HepG2 (cell line): ENCODE measurements at regions not wholly inside any gene's neighbourhood (a gene's known extent, or its start where the extent isn't known, plus 50 kb on each side); places are given as distances from the start of the nearest gene placed in this dataset.
A peak's percentile ranks its signal among the peaks of the same experiment; 100 is the strongest.

Experiments used
- ETS1 ChIP-seq: sonication (generic); formaldehyde crosslinking; IDR thresholded peaks from 2 replicates; pipeline ENCODE4 v1.4.0; 2020; ENCODE audit warnings: missing genetic modification reagents
- GMEB1 ChIP-seq: sonication (generic); formaldehyde crosslinking; IDR thresholded peaks from 2 replicates; pipeline ENCODE4 v1.5.1; 2020; ENCODE audit warnings: missing genetic modification reagents, mild to moderate bottlenecking, borderline replicate concordance
- HES4 ChIP-seq: sonication (generic); formaldehyde crosslinking; IDR thresholded peaks from 2 replicates; pipeline ENCODE4 v1.9.0; 2021; ENCODE audit warnings: mild to moderate bottlenecking, missing genetic modification reagents, borderline replicate concordance
- HMGA1 ChIP-seq: sonication (generic); formaldehyde crosslinking; conservative IDR thresholded peaks from 2 replicates; pipeline ENCODE4 v1.4.0; 2020; ENCODE audit warnings: missing genetic modification reagents
- HNRNPLL ChIP-seq: fragments of 200-400 bp; formaldehyde crosslinking; IDR thresholded peaks from 2 replicates; pipeline ENCODE4 v1.6.1; 2017; ENCODE audit warnings: mild to moderate bottlenecking, low read depth, low read length; ENCODE audit not compliant: poor library complexity, severe bottlenecking
- KAT8 ChIP-seq: IDR thresholded peaks from 2 replicates; pipeline ENCODE4 v1.6.1; 2016; ENCODE audit warnings: missing genetic modification reagents, missing compliant biosample characterization
- MEIS1 ChIP-seq: sonication (generic); formaldehyde crosslinking; IDR thresholded peaks from 2 replicates; pipeline ENCODE4 v1.9.0; 2021; ENCODE audit warnings: mild to moderate bottlenecking, missing genetic modification reagents, moderate library complexity, borderline replicate concordance
- PHF21A ChIP-seq: sonication (generic); formaldehyde crosslinking; IDR thresholded peaks from 2 replicates; pipeline ENCODE4 v1.5.0; 2020; ENCODE audit warnings: mild to moderate bottlenecking, missing genetic modification reagents
- RBM22 ChIP-seq: fragments of 200-400 bp; formaldehyde crosslinking; optimal IDR thresholded peaks from 2 replicates; pipeline ENCODE3; 2017; ENCODE audit warnings: mild to moderate bottlenecking, low read length, moderate library complexity
- SIN3B ChIP-seq: fragments of 150-350 bp; IDR thresholded peaks from 2 replicates; pipeline ENCODE4 v1.6.1; 2014; ENCODE audit warnings: low read length
- SSRP1 ChIP-seq: IDR thresholded peaks from 2 replicates; pipeline ENCODE4 v1.6.1; 2016; ENCODE audit warnings: control low read depth
- ZBTB33 ChIP-seq: sonication (generic); formaldehyde crosslinking; IDR thresholded peaks from 2 replicates; pipeline ENCODE4 v1.4.0; 2020; ENCODE audit warnings: missing genetic modification reagents
- ZNF17 ChIP-seq: sonication (generic); formaldehyde crosslinking; IDR thresholded peaks from 2 replicates; pipeline ENCODE4 v1.5.0; 2020; ENCODE audit warnings: mild to moderate bottlenecking, missing genetic modification reagents
- ZNF777 ChIP-seq: sonication (generic); formaldehyde crosslinking; IDR thresholded peaks from 2 replicates; pipeline ENCODE4 v1.4.0; 2020; ENCODE audit warnings: missing genetic modification reagents
- ZSCAN21 ChIP-seq: sonication (generic); formaldehyde crosslinking; IDR thresholded peaks from 2 replicates; pipeline ENCODE4 v1.8.0; 2022; ENCODE audit warnings: mild to moderate bottlenecking, missing genetic modification reagents, moderate library complexity, borderline replicate concordance
- TF ChIP-seq, protein P1 (sequence below): sonication (generic); formaldehyde crosslinking; IDR thresholded peaks from 2 replicates; pipeline ENCODE4 v1.8.0; 2022; ENCODE audit warnings: missing genetic modification reagents, mild to moderate bottlenecking, moderate library complexity, borderline replicate concordance

DNA sequence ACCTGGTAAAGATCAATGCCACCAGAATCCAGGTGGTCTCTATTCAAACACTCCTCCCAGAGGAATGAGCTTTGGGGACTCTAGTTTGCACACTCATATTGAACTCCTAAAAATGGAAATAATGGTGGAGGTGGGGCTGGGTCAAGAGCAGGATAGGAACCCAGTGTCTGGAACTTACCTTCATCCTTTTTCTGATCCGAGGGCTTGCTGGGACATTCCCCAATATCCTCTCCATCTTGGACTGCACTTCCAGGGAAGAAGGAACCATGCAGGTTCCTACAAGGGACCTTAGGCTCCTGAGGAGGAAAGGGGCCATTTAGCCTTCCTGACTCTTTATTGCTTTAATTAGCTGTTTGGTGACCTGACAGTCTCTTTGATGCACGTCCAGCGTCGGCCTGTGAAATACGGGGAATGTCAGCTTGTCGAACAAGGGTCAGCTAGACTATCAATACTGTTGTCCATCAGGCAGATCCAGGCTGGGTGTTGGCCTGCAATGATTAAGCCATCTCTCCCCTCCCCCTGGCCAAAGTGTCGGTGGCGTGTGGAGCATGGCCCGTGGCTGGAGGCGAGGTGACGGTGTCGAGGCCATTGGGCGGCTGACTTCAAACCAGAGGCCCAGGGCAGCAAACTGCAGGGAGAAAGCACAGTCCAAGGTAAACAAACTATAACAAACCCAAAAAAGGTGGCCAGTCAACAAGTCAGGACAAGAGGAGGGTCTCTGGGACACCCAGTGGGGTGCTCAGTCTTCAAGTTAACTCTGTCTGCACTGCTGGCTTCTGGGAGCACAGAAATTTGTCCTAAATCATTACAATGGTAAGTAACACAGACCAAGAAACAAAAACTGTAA, 405.2 kb upstream of the TBX3 start (continued):
- TF ChIP-seq GMEB1 (peak; percentile 51; the same call in 1 of the 2 replicates), SSRP1 (peak; percentile 30; the same call in 1 of the 2 replicates), SIN3B (no peak), HES4 (CRISPR knock-in tag) (no peak), ETS1 (no peak), ZBTB33 (0 out of 2 replicates have a peak, but pooled peaks have one; percentile 43), HMGA1 (no peak), PHF21A (CRISPR knock-in tag) (peak; percentile 88), ZNF17 (CRISPR knock-in tag) (no peak), ZSCAN21 (CRISPR knock-in tag) (peak; percentile 85; the same call in 1 of the 2 replicates), HNRNPLL (no peak), MEIS1 (CRISPR knock-in tag) (peak; percentile 96; the same call in 1 of the 2 replicates), RBM22 (no peak), KAT8 (CRISPR knock-in tag) (peak; percentile 39; the same call in 1 of the 2 replicates), ZNF777 (CRISPR knock-in tag) (peak; percentile 68)
- TF ChIP-seq, protein P1, sequence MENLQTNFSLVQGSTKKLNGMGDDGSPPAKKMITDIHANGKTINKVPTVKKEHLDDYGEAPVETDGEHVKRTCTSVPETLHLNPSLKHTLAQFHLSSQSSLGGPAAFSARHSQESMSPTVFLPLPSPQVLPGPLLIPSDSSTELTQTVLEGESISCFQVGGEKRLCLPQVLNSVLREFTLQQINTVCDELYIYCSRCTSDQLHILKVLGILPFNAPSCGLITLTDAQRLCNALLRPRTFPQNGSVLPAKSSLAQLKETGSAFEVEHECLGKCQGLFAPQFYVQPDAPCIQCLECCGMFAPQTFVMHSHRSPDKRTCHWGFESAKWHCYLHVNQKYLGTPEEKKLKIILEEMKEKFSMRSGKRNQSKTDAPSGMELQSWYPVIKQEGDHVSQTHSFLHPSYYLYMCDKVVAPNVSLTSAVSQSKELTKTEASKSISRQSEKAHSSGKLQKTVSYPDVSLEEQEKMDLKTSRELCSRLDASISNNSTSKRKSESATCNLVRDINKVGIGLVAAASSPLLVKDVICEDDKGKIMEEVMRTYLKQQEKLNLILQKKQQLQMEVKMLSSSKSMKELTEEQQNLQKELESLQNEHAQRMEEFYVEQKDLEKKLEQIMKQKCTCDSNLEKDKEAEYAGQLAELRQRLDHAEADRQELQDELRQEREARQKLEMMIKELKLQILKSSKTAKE (CRISPR knock-in tag) = peak; percentile 93
